HEK293 (cell line): ENCODE measurements at regions not wholly inside any gene's neighbourhood (a gene's known extent, or its start where the extent isn't known, plus 50 kb on each side); places are given as distances from the start of the nearest gene placed in this dataset.

Experiments used
- CTCF ChIA-PET: fragments of 350-600 bp; formaldehyde crosslinking; extraction: SDS; loops from one replicate; lab custom pipeline; 2021; ENCODE audit warnings: antibody characterized with exemption; lab: Yijun Ruan, JAX
- POLR2A ChIA-PET: fragments of 300-600 bp; formaldehyde crosslinking; extraction: SDS; loops from one replicate; lab custom pipeline; 2020; ENCODE audit warnings: antibody characterized with exemption, inconsistent platforms; lab: Yijun Ruan, JAX
- H3K27ac ChIP-seq: fragments of 200-500 bp; sonication (Bioruptor generic); 2 replicates; pipeline ENCODE4 v1.5.1; 2014; ENCODE audit warnings: low read depth, low read length, control low read depth, inconsistent platforms; ENCODE audit errors: extremely low read depth
- H3K36me3 ChIP-seq, 2 experiments: fragments of 200-500 bp in 1 of 2; sonication (Bioruptor generic) in 1 of 2; 1 replicate in 1 of 2; 2 replicates in 1 of 2; pipeline ENCODE4 v1.5.1; 2014 to 2017; ENCODE audit warnings: inconsistent platforms in 2 of 2, low read length in 2 of 2; ENCODE audit not compliant: control insufficient read depth in 2 of 2, insufficient read depth in 1 of 2
- H3K4me1 ChIP-seq: fragments of 200-500 bp; sonication (Bioruptor generic); 2 replicates; pipeline ENCODE4 v1.5.1; 2014; ENCODE audit warnings: mild to moderate bottlenecking, low read length, inconsistent platforms; ENCODE audit not compliant: control insufficient read depth, insufficient read depth
- H3K4me3 ChIP-seq: 2 replicates; pipeline ENCODE4 v1.5.1; 2011; ENCODE audit warnings: low read depth, mild to moderate bottlenecking, control low read depth, low read length, moderate library complexity
- H3K9me3 ChIP-seq: fragments of 200-500 bp; sonication (Bioruptor generic); 2 replicates; pipeline ENCODE4 v1.5.1; 2014; ENCODE audit warnings: low read depth, low read length, inconsistent platforms; ENCODE audit not compliant: control insufficient read depth, insufficient read depth
- KLF9 ChIP-seq: fragments of 450-650 bp; formaldehyde crosslinking; IDR thresholded peaks from 2 replicates; pipeline ENCODE4 v1.5.1; 2016; ENCODE audit warnings: missing biosample characterization, missing genetic modification characterization, low read depth
- MEIS1 ChIP-seq: sonication (generic); formaldehyde crosslinking; IDR thresholded peaks from 2 replicates; pipeline ENCODE4 v1.8.1; 2022; ENCODE audit warnings: missing genetic modification reagents, mild to moderate bottlenecking, borderline replicate concordance
- ZNF133 ChIP-seq: fragments of 450-650 bp; formaldehyde crosslinking; IDR thresholded peaks from 2 replicates; pipeline ENCODE4 v1.5.1; 2016; ENCODE audit warnings: missing biosample characterization, missing genetic modification characterization
- ZNF140 ChIP-seq: fragments of 450-650 bp; formaldehyde crosslinking; IDR thresholded peaks from 2 replicates; pipeline ENCODE4 v1.5.1; 2016; ENCODE audit warnings: missing biosample characterization, missing genetic modification characterization
- ZNF157 ChIP-seq: fragments of 450-650 bp; formaldehyde crosslinking; IDR thresholded peaks from 2 replicates; pipeline ENCODE4 v1.5.1; 2016; ENCODE audit warnings: missing biosample characterization, missing genetic modification characterization
- ZNF23 ChIP-seq: fragments of 450-650 bp; formaldehyde crosslinking; IDR thresholded peaks from 2 replicates; pipeline ENCODE4 v1.5.1; 2016; ENCODE audit warnings: missing biosample characterization, missing genetic modification characterization, borderline replicate concordance
- ZNF274 ChIP-seq, 2 experiments: fragments of 200-500 bp in 1 of 2; fragments of 450-650 bp in 1 of 2; sonication (Bioruptor generic) in 1 of 2; formaldehyde crosslinking in 1 of 2; IDR thresholded peaks; 2 replicates each; pipeline versions ENCODE4 v1.5.1 to v1.6.1; 2014 to 2016; ENCODE audit warnings: borderline replicate concordance in 1 of 2, inconsistent platforms in 1 of 2, low read length in 1 of 2, missing biosample characterization in 1 of 2, missing genetic modification characterization in 1 of 2
- ZNF366 ChIP-seq: fragments of 450-650 bp; formaldehyde crosslinking; conservative IDR thresholded peaks from 2 replicates; pipeline ENCODE4 v1.5.1; 2016; ENCODE audit warnings: missing biosample characterization, missing genetic modification characterization
- ZNF426 ChIP-seq: fragments of 450-650 bp; formaldehyde crosslinking; IDR thresholded peaks from 2 replicates; pipeline ENCODE4 v1.5.1; 2017; ENCODE audit warnings: missing biosample characterization, missing genetic modification characterization, mild to moderate bottlenecking, inconsistent platforms, moderate library complexity
- ZNF529 ChIP-seq: fragments of 450-650 bp; formaldehyde crosslinking; IDR thresholded peaks from 2 replicates; pipeline ENCODE4 v1.5.1; 2017; ENCODE audit warnings: missing genetic modification characterization, missing biosample characterization; ENCODE audit not compliant: insufficient replicate concordance
- ZNF626 ChIP-seq: fragments of 450-650 bp; sonication (Bioruptor Pico); formaldehyde crosslinking; IDR thresholded peaks from 2 replicates; pipeline ENCODE4 v1.5.1; 2018; ENCODE audit warnings: missing biosample characterization, missing genetic modification characterization, inconsistent platforms
- ZNF701 ChIP-seq: fragments of 450-650 bp; formaldehyde crosslinking; IDR thresholded peaks from 2 replicates; pipeline ENCODE4 v1.5.1; 2016; ENCODE audit warnings: missing biosample characterization, missing genetic modification characterization
- ZNF707 ChIP-seq: fragments of 450-650 bp; formaldehyde crosslinking; IDR thresholded peaks from 2 replicates; pipeline ENCODE4 v1.5.1; 2016; ENCODE audit warnings: missing biosample characterization, missing genetic modification characterization
- ZNF747 ChIP-seq: fragments of 450-650 bp; formaldehyde crosslinking; IDR thresholded peaks from 2 replicates; pipeline ENCODE4 v1.5.1; 2016; ENCODE audit warnings: missing biosample characterization, missing genetic modification characterization
- ZNF776 ChIP-seq: fragments of 450-650 bp; formaldehyde crosslinking; IDR thresholded peaks from 2 replicates; pipeline ENCODE4 v1.5.0; 2017; ENCODE audit warnings: missing biosample characterization, missing genetic modification characterization, borderline replicate concordance
- TF ChIP-seq, protein P1 (sequence below): fragments of 450-650 bp; IDR thresholded peaks from 2 replicates; pipeline ENCODE4 v1.5.1; 2018; ENCODE audit warnings: missing biosample characterization, missing genetic modification characterization
- TF ChIP-seq, protein P2 (sequence below): fragments of 450-650 bp; formaldehyde crosslinking; IDR thresholded peaks from 2 replicates; pipeline ENCODE4 v1.5.1; 2017; ENCODE audit warnings: missing biosample characterization, missing genetic modification characterization
- TF ChIP-seq, protein P3 (sequence below): fragments of 450-650 bp; formaldehyde crosslinking; IDR thresholded peaks from 2 replicates; pipeline ENCODE4 v1.5.1; 2016; ENCODE audit warnings: missing biosample characterization, missing genetic modification characterization

DNA sequence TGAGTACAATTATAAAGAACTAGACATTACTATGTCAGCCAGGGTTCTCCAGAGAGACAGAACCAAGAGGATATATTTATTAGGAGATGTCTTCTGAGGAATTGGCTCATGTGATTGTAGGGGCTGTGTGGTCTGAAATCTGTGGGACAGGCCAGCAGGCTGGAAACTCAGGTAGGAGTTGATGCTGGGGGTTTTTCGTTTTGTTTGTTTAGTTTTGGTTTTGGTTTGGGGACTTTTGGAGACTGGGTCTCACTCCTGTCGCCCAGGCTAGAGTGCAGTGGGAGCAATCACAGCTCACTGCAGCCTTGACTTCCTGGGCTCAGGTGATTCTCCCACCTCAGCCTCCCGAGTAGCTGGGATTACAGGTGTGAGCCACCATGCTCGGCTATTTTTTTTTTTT is 132.9 kb upstream of the ERRFI1 start (continued):
- no peak for TF ChIP-seq ZNF529 (tag by site-specific recombination)
- TF ChIP-seq, all 188 proteins: peak for 0

DNA sequence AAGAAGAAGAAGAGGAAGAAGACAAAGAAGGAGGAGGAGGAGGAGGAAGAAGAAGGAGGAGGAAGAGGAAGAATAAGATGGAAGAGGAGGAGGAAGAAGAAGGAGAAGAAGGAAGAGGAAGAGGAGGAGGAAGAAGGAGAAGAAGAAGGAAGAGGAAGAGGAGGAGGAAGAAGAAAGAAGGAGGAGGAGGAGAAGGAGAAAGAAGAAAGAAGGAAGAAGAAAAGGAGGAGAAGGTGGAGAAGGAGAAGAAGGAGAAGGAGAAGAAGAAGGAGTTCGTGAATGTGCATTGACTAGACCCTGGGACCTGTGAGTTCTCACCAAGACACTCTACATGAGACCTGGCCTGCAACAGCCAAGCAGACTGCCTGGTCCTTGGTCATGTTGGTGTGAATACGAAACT is 131.7 kb upstream of the ERRFI1 start:
- TF ChIP-seq ZNF157 (tag by site-specific recombination) (no peak), ZNF366 (peak; percentile 68), ZNF707 (tag by site-specific recombination) (no peak), ZNF274 (IDR thresholded peaks at IDR 0.05; ENCODE audit: low read length) (no peak), ZNF274 (tag by site-specific recombination; IDR thresholded peaks at IDR 0.05; ENCODE audit: borderline replicate concordance) (peak; percentile 87; the same call in 1 of the 2 replicates), ZNF701 (no peak), ZNF747 (tag by site-specific recombination) (no peak), KLF9 (tag by site-specific recombination) (no peak), ZNF776 (tag by site-specific recombination) (peak; percentile 52; the same call in 1 of the 2 replicates), ZNF133 (no peak), ZNF426 (tag by site-specific recombination) (no peak), ZNF626 (tag by site-specific recombination) (no peak), ZNF140 (tag by site-specific recombination) (no peak), ZNF23 (tag by site-specific recombination) (no peak), MEIS1 (CRISPR knock-in tag) (no peak)
- TF ChIP-seq, protein P1, sequence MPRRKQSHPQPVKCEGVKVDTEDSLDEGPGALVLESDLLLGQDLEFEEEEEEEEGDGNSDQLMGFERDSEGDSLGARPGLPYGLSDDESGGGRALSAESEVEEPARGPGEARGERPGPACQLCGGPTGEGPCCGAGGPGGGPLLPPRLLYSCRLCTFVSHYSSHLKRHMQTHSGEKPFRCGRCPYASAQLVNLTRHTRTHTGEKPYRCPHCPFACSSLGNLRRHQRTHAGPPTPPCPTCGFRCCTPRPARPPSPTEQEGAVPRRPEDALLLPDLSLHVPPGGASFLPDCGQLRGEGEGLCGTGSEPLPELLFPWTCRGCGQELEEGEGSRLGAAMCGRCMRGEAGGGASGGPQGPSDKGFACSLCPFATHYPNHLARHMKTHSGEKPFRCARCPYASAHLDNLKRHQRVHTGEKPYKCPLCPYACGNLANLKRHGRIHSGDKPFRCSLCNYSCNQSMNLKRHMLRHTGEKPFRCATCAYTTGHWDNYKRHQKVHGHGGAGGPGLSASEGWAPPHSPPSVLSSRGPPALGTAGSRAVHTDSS: peak; percentile 97
- TF ChIP-seq, protein P2, sequence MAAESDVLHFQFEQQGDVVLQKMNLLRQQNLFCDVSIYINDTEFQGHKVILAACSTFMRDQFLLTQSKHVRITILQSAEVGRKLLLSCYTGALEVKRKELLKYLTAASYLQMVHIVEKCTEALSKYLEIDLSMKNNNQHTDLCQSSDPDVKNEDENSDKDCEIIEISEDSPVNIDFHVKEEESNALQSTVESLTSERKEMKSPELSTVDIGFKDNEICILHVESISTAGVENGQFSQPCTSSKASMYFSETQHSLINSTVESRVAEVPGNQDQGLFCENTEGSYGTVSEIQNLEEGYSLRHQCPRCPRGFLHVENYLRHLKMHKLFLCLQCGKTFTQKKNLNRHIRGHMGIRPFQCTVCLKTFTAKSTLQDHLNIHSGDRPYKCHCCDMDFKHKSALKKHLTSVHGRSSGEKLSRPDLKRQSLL (tag by site-specific recombination): no peak
- TF ChIP-seq, protein P3, sequence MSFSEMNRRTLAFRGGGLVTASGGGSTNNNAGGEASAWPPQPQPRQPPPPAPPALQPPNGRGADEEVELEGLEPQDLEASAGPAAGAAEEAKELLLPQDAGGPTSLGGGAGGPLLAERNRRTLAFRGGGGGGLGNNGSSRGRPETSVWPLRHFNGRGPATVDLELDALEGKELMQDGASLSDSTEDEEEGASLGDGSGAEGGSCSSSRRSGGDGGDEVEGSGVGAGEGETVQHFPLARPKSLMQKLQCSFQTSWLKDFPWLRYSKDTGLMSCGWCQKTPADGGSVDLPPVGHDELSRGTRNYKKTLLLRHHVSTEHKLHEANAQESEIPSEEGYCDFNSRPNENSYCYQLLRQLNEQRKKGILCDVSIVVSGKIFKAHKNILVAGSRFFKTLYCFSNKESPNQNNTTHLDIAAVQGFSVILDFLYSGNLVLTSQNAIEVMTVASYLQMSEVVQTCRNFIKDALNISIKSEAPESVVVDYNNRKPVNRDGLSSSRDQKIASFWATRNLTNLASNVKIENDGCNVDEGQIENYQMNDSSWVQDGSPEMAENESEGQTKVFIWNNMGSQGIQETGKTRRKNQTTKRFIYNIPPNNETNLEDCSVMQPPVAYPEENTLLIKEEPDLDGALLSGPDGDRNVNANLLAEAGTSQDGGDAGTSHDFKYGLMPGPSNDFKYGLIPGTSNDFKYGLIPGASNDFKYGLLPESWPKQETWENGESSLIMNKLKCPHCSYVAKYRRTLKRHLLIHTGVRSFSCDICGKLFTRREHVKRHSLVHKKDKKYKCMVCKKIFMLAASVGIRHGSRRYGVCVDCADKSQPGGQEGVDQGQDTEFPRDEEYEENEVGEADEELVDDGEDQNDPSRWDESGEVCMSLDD (tag by site-specific recombination): no peak
- TF ChIP-seq, all 188 proteins: peak for 4
- Histone ChIP-seq H3K36me3 (no peaks in the 10 kb centered on the region), H3K9me3 (no peaks in the 10 kb centered on the region; the same call in 1 of the 2 replicates), H3K4me1 (no peaks in the 10 kb centered on the region), H3K4me3 (no peak overlapping the region), H3K27ac (no peak overlapping the region)
- ChIA-PET CTCF (no interaction called here), POLR2A (no interaction called here)
